Heart left ventricle (tissue), 16 donors: ENCODE measurements at regions not wholly inside any gene's neighbourhood (a gene's known extent, or its start where the extent isn't known, plus 50 kb on each side); places are given as distances from the start of the nearest gene placed in this dataset.
"Not testable (repeated sequence)": the region's sequence is repeated elsewhere in the genome, so short reads cannot be mapped to it uniquely, and the experiment has no call there.

ENCODE experiments used
- ATAC-seq, 4 donors: fragments of 200-7000 bp; cut with Tn5 transposase; one replicate each; pipeline ENCODE4 v1.9.1; 2020 to 2022; ENCODE audit warnings: moderate library complexity in 4 of 4, mild to moderate bottlenecking in 3 of 4, moderate number of reproducible peaks in 1 of 4
- DNase-seq, 5 donors: peaks; one replicate each; pipeline ENCODE4 v3.0.0-alpha.2; 2020
- H3K27ac ChIP-seq, 12 donors: fragments of 200-600 bp; sonication (generic) in 4 of 12; one replicate each; pipeline versions ENCODE4 v1.5.0 to v1.8.0; 2016 to 2022; ENCODE audit warnings: mild to moderate bottlenecking in 2 of 12
- H3K27me3 ChIP-seq, 9 donors: fragments of 200-600 bp; sonication (generic) in 2 of 9; one replicate each; pipeline versions ENCODE4 v1.5.1 to v1.8.0; 2016 to 2022; ENCODE audit warnings: mild to moderate bottlenecking in 3 of 9
- H3K36me3 ChIP-seq, 9 donors: fragments of 200-600 bp; sonication (generic) in 2 of 9; one replicate each; pipeline versions ENCODE4 v1.5.0 to v1.8.0; 2018 to 2022; ENCODE audit warnings: mild to moderate bottlenecking in 2 of 9
- H3K4me1 ChIP-seq, 12 donors: fragments of 200-600 bp; sonication (generic) in 4 of 12; one replicate each; pipeline versions ENCODE4 v1.5.0 to v1.8.0; 2016 to 2022; ENCODE audit warnings: mild to moderate bottlenecking in 3 of 12
- H3K4me3 ChIP-seq, 12 donors: fragments of 200-600 bp; sonication (generic) in 4 of 12; one replicate each; pipeline versions ENCODE4 v1.5.0 to v1.8.0; 2017 to 2022; ENCODE audit warnings: mild to moderate bottlenecking in 9 of 12, moderate library complexity in 4 of 12
- H3K9me3 ChIP-seq, 12 donors: fragments of 200-600 bp; sonication (generic) in 4 of 12; one replicate each; pipeline versions ENCODE4 v1.5.0 to v1.8.0; 2016 to 2022; ENCODE audit warnings: mild to moderate bottlenecking in 1 of 12
- POLR2A ChIP-seq, 2 donors: fragments of 450-650 bp; IDR thresholded peaks; one replicate each; pipeline ENCODE4 v1.6.1; 2017; ENCODE audit warnings: antibody characterized with exemption in 2 of 2, mild to moderate bottlenecking in 2 of 2, moderate library complexity in 2 of 2
- whole genome bisulfite sequencing, 4 donors: extraction: QIAGEN DNeasy Blood & Tissue Kit in 2 of 4; methylation state at CpG; one replicate each; pipeline versions ENCODE4 v1.1.5 to v1.1.7; 2013 to 2018; 5-methylcytosine and 5-hydroxymethylcytosine counted together
- intact Hi-C, 10 donors: fragments of 100-400 bp; cut with DNase I; formaldehyde crosslinking; loops; one replicate each; pipeline versions ENCODE4 v1.11.1 to v1.14.2; 2022
- TF ChIP-seq, protein P1 (sequence below), 12 donors: fragments of 200-600 bp; sonication (generic) in 4 of 12; IDR thresholded peaks; one replicate each; pipeline versions ENCODE4 v1.5.0 to v1.8.0; 2018 to 2022; ENCODE audit warnings: antibody characterized with exemption in 12 of 12, mild to moderate bottlenecking in 5 of 12
- donor health status: ischemic (EF 13 %, LVEDD 7.1; RV severe dilation, severe dysfunction).
- donor health status: healthy with polysubstance abuse.
- donor health status: DM: no; HTN: yes; CAD: no.
- donor health status: DM: no; HTN: no; CAD: no.
- donor health status: ischemic (EF 25% LVEDD 6.9; RV normal size, moderate dysfunction).
- donor health status: ischemic (EF 25% LVEDD 5.7; RV mildly dilated, moderate dysfunction).
- donor health status: healthy.
- donor health status: DM: yes; HTN: yes; CAD: no.
- donor health status: ischemic (EF 35%, LVEDD 5.7; RV mildly dilated, moderate dysfunction).
- donor health status: nonischemic (EF 11% LVEDD 7.7; RV severe dilation, severe dysfunction).
- donor health status: DM: yes; HTN: yes; CAD: no.
- donor health status: PGD.
- donor health status: ischemic (EF 29% LVEDD 5.4; RV normal size, mild dysfunction).
- donor health status: nonischemic (EF 23%, LVEDD 6.1; RV moderate dilation, normal function).

DNA sequence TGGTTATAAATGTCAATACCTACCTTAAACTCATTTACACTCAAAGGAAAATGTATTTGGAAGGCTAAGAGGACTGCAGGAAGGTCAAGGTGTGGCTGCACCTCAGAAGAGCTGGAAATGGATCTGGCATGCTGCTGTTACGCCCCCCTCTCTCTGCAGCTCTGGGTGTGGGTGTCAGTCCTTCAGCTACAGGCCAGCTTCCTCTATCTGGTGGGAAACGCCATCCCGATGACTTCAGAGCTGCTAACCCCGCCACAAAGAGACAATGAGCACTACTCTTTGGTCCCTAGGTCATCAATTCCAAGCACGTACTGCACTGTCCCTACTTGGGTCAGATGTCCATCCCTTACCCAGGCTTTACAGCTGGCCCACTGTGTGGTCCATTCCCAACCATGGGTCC, 74.2 kb downstream of the TEX35 start:
- ATAC-seq, result no peak
- WGBS, 4 donors, result 83 to 94% (median 92%) methylated on average over 5 of the region's 5 CpGs
- no peak for DNase-seq
- no peak for TF ChIP-seq POLR2A (IDR thresholded peaks at IDR 0.05)
- TF ChIP-seq, protein P1, sequence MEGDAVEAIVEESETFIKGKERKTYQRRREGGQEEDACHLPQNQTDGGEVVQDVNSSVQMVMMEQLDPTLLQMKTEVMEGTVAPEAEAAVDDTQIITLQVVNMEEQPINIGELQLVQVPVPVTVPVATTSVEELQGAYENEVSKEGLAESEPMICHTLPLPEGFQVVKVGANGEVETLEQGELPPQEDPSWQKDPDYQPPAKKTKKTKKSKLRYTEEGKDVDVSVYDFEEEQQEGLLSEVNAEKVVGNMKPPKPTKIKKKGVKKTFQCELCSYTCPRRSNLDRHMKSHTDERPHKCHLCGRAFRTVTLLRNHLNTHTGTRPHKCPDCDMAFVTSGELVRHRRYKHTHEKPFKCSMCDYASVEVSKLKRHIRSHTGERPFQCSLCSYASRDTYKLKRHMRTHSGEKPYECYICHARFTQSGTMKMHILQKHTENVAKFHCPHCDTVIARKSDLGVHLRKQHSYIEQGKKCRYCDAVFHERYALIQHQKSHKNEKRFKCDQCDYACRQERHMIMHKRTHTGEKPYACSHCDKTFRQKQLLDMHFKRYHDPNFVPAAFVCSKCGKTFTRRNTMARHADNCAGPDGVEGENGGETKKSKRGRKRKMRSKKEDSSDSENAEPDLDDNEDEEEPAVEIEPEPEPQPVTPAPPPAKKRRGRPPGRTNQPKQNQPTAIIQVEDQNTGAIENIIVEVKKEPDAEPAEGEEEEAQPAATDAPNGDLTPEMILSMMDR (IDR thresholded peaks at IDR 0.05), result no peak
- peaks cover 0 to 2% (median 0%) of the 10 kb centered on the region in 12 donors for H3K9me3 ChIP-seq
- intact Hi-C loops, result no loop called here
- H3K4me3 ChIP-seq, result no peak overlapping the region
- H3K27ac ChIP-seq, result no peak overlapping the region
- H3K4me1 ChIP-seq, result no peaks in the 10 kb centered on the region
- no peaks in the 10 kb centered on the region for H3K36me3 ChIP-seq
- no peaks in the 10 kb centered on the region for H3K27me3 ChIP-seq

DNA sequence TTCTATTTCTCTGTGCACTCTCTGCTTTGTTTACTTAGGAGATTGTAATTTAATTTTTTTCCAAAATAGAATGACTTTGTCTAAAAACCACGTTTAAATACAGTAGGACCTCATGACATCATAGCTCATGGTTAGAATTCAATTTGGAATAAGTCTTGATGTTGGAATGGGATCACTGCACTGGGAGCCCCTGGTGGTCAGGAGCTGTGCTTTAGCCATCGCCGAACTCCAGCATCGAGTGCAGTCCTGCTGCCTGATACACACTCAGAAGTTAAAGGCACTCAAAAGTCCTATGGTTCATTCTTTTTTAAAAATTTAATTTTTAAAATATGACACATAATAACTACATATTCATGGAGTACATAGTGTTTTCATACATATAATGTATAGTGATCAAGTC, 75.1 kb downstream of the TEX35 start:
- WGBS, 4 donors, result 70 to 75% (median 72%) methylated on average over 4 of the region's 4 CpGs

DNA sequence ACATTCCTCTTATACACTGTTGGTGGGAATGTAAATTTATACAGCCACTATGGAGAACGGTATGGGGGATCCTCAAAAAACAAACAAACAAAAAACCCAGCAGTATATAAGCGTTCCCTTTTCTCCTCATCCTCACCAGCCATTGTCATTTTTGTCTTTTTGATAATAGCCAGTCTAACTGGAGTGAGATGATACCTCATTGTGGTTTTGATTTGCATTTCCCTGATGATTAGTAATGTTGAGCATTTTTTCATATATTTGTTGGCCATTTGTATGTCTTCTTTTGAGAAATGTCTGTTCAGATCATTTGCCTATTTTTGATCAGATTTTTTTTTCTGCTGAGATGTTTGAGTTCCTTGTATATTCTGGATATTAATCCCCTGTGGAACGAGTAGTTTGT, 76.1 kb downstream of the TEX35 start:
- H3K4me1 ChIP-seq, H3K9me3 ChIP-seq, intact Hi-C loops, H3K27ac ChIP-seq, H3K36me3 ChIP-seq, ATAC-seq, H3K4me3 ChIP-seq, H3K27me3 ChIP-seq, DNase-seq: not testable (repeated sequence)
- 74 to 83% (median 79%) methylated on average over 3 of the region's 3 CpGs for WGBS, 4 donors

More for the DNA sequence above, 75.1 kb downstream of the TEX35 start:
- Histone ChIP-seq H3K27ac (no peak overlapping the region), H3K4me1 (no peaks in the 10 kb centered on the region), H3K27me3 (no peaks in the 10 kb centered on the region), H3K9me3 (peaks cover 0 to 2% (median 0%) of the 10 kb centered on the region in 12 donors), H3K4me3 (no peak overlapping the region), H3K36me3 (no peaks in the 10 kb centered on the region)
- no peak for TF ChIP-seq POLR2A (IDR thresholded peaks at IDR 0.05)
- TF ChIP-seq, protein P1 (IDR thresholded peaks at IDR 0.05), result no peak
- DNase-seq, result no peak
- no peak for ATAC-seq
- intact Hi-C loops, result no loop called here

DNA sequence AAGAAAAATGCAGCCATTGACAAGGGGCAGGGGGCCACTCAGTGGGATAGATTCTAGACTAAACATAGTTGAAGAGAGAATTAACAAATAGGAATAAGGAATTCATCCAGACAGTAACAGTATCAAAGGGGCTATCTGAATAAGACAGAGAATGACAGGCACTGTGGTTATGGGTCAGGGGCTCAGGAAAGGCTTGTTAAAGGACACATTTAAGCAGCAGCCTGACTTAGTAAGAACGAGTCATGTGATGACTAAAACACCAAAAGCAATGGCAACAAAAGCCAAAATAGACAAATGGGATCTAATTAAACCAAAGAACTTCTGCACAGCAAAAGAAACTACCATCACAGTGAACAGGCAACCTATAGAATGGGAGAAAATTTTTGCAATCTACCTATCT, 78.9 kb downstream of the TEX35 start:
- H3K4me3 ChIP-seq, H3K9me3 ChIP-seq, ATAC-seq, H3K27ac ChIP-seq, H3K36me3 ChIP-seq, DNase-seq, intact Hi-C loops, H3K27me3 ChIP-seq: not testable (repeated sequence)
- H3K4me1 ChIP-seq, result peaks cover 0 to 12% (median 0%) of the 10 kb centered on the region in 12 donors
- WGBS, 4 donors, result 83 to 93% (median 90%) methylated on average over 1 of the region's 1 CpG

DNA sequence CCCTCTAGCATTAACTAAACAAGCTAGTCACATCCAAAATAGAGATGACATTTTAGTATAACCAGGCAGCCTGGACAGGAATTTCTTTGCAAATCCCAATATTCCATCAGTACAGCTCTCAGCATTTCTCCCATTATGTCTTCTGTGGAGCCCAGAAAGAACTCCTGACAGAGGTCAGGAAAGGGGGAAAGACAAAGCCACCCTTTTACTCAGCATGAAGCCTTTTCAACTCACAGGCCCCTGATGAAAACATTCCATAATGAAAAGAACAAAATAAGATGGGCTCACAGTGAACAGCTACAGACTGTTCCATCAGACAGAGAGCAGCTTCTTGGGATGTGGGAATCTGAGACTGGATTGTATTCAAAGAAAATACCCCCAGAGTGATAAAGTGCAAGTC, 80.6 kb downstream of the TEX35 start:
- Histone ChIP-seq H3K27me3 (no peaks in the 10 kb centered on the region), H3K4me1 (peaks cover 0 to 12% (median 0%) of the 10 kb centered on the region in 12 donors), H3K4me3 (no peak overlapping the region), H3K36me3 (no peaks in the 10 kb centered on the region), H3K27ac (peak overlapping the region in 7 of 12 donors; percentile 9 to 53 (median 17)), H3K9me3 (peaks cover 0 to 2% (median 0%) of the 10 kb centered on the region in 12 donors)
- ATAC-seq (no peak), DNase-seq (no peak)
- intact Hi-C loops, result no loop called here
- TF ChIP-seq, protein P1 (IDR thresholded peaks at IDR 0.05), result no peak
- TF ChIP-seq POLR2A (IDR thresholded peaks at IDR 0.05), result no peak
